SH-SY5Y (cell line): ENCODE measurements at regions not wholly inside any gene's neighbourhood (a gene's known extent, or its start where the extent isn't known, plus 50 kb on each side); places are given as distances from the start of the nearest gene placed in this dataset.

Source experiments
- GATA2 ChIP-seq: IDR thresholded peaks from 2 replicates; pipeline ENCODE4 v1.6.1; 2011; ENCODE audit warnings: mild to moderate bottlenecking, low read depth, low read length
- GATA3 ChIP-seq: IDR thresholded peaks from 2 replicates; pipeline ENCODE4 v1.6.1; 2011; ENCODE audit warnings: low read depth, mild to moderate bottlenecking, low read length, moderate library complexity

GRCh38 chr14:71497645-71498086 is 434.6 kb upstream of the RGS6 start:
- TF ChIP-seq GATA3 (no peak), GATA2 (no peak)
